ENCODE measurements at regions not wholly inside any gene's neighbourhood (a gene's known extent, or its start where the extent isn't known, plus 50 kb on each side); places are given as distances from the start of the nearest gene placed in this dataset.

GRCh38 chr6:49072885-49073620, 390.0 kb downstream of the MMUT start:
- no peak for TF ChIP-seq ARNTL (CRISPR knock-in tag; IDR thresholded peaks at IDR 0.05; ENCODE audit: borderline replicate concordance, low read depth)
- no peak for TF ChIP-seq RARB (CRISPR knock-in tag; IDR thresholded peaks at IDR 0.05)
- TF ChIP-seq POU6F1 (CRISPR knock-in tag; IDR thresholded peaks at IDR 0.05; ENCODE audit: borderline replicate concordance, low read depth): no peak
- TF ChIP-seq ZFP3 (CRISPR knock-in tag; IDR thresholded peaks at IDR 0.05): no peak
- TF ChIP-seq TOX (CRISPR knock-in tag; IDR thresholded peaks at IDR 0.05; ENCODE audit: borderline replicate concordance): no peak
- TF ChIP-seq SNAI2 (CRISPR knock-in tag; IDR thresholded peaks at IDR 0.05): no peak
- no peak for TF ChIP-seq GLIS3 (CRISPR knock-in tag; IDR thresholded peaks at IDR 0.05)
- TF ChIP-seq ESRRG (CRISPR knock-in tag; IDR thresholded peaks at IDR 0.05): no peak
- TF ChIP-seq CREB5 (CRISPR knock-in tag; IDR thresholded peaks at IDR 0.05; ENCODE audit: low read depth): no peak
- TF ChIP-seq PATZ1 (CRISPR knock-in tag; IDR thresholded peaks at IDR 0.05; ENCODE audit: borderline replicate concordance): no peak
- TF ChIP-seq CSRNP3 (CRISPR knock-in tag; IDR thresholded peaks at IDR 0.05): no peak
- no peak for TF ChIP-seq BACH2 (CRISPR knock-in tag; IDR thresholded peaks at IDR 0.05; ENCODE audit: borderline replicate concordance)
- TF ChIP-seq CSDC2 (CRISPR knock-in tag; IDR thresholded peaks at IDR 0.05): no peak

Data from SK-N-SH treated with all-trans-retinoic acid at 6 μM for 48 hours (cell line).